Astrocyte of the spinal cord (primary cell): ENCODE measurements at regions not wholly inside any gene's neighbourhood (a gene's known extent, or its start where the extent isn't known, plus 50 kb on each side); places are given as distances from the start of the nearest gene placed in this dataset.

Experiments used
- DNase-seq: peaks from one replicate; pipeline ENCODE4 v3.0.0; 2011; ENCODE audit warnings: low read depth, low spot score
- H3K4me3 ChIP-seq: 2 replicates; pipeline ENCODE4 v1.5.1; 2011; ENCODE audit warnings: low read depth, mild to moderate bottlenecking, low read length, moderate library complexity
- in situ Hi-C: cut with HindIII; loops from 2 replicates; pipeline ENCODE4 v1.10.0; 2017; ENCODE audit warnings: low sequenced_read_pairs
- TF ChIP-seq, protein P1 (sequence below): IDR thresholded peaks from 2 replicates; pipeline ENCODE4 v1.5.1; 2012; ENCODE audit warnings: low read depth, mild to moderate bottlenecking, low read length, inconsistent platforms

DNA sequence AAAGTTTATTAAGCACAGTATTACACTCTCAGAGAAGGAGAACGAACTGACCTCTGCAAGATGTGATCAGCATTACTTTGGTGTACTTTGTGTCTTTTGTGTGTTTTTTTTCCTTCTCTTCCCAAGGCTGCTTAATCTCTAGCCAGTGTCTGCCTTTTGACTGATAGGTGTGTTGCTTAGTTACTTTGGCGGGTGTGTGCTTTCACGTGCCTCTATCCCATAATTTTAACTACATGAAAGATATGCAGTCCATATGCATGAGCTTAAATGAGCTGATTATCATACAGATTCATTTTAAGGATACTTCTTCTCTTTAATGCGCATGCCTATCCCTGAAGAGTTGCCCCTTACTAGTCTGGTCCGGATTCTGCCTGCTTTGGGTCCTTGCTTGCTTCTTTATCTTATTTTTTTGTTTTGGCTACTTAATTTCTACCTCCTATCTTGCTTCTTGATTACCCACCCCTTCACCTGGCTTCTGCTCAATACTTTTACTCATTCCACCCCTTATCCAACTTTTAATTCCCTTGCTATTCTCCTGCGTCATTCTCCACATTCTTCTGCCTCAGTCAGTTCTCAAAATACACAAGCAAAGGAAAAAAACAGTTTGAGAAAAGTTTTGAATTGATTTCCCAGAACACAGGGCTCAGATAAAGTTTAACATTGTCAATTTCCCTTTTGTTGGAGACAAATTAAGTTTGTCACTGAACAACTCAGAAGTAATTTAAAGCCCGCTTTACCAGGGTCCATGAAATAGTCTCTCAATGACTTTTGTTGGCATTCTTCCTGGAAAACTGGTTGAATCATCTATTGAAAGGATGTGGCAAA is 182.0 kb downstream of the TENT5D start:
- DNase-seq = no peak
- TF ChIP-seq, protein P1, sequence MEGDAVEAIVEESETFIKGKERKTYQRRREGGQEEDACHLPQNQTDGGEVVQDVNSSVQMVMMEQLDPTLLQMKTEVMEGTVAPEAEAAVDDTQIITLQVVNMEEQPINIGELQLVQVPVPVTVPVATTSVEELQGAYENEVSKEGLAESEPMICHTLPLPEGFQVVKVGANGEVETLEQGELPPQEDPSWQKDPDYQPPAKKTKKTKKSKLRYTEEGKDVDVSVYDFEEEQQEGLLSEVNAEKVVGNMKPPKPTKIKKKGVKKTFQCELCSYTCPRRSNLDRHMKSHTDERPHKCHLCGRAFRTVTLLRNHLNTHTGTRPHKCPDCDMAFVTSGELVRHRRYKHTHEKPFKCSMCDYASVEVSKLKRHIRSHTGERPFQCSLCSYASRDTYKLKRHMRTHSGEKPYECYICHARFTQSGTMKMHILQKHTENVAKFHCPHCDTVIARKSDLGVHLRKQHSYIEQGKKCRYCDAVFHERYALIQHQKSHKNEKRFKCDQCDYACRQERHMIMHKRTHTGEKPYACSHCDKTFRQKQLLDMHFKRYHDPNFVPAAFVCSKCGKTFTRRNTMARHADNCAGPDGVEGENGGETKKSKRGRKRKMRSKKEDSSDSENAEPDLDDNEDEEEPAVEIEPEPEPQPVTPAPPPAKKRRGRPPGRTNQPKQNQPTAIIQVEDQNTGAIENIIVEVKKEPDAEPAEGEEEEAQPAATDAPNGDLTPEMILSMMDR = no peak
- in situ Hi-C loops = no loop called here

More for the DNA sequence above, 182.0 kb downstream of the TENT5D start:
- no peak overlapping the region for H3K4me3 ChIP-seq
